Parathyroid adenoma (tissue), 2 donors: ENCODE measurements at regions not wholly inside any gene's neighbourhood (a gene's known extent, or its start where the extent isn't known, plus 50 kb on each side); places are given as distances from the start of the nearest gene placed in this dataset.
A peak's percentile ranks its signal among the peaks of the same experiment; 100 is the strongest.

Experiments used
- H2AFZ ChIP-seq: fragments of 300-600 bp; sonication (generic); one replicate; pipeline ENCODE4 v1.7.0; 2017; ENCODE audit warnings: antibody characterized with exemption, mild to moderate bottlenecking
- H3K27ac ChIP-seq: fragments of 300-600 bp; sonication (generic); one replicate; pipeline ENCODE4 v1.7.0; 2017
- H3K27me3 ChIP-seq: fragments of 300-600 bp; sonication (generic); one replicate; pipeline ENCODE4 v1.7.0; 2017; ENCODE audit warnings: low read length; ENCODE audit not compliant: control insufficient read depth, insufficient read depth
- H3K36me3 ChIP-seq: fragments of 300-600 bp; sonication (generic); one replicate; pipeline ENCODE4 v1.7.0; 2017; ENCODE audit warnings: low read length; ENCODE audit not compliant: control insufficient read depth, insufficient read depth
- H3K4me1 ChIP-seq: fragments of 300-600 bp; sonication (generic); one replicate; pipeline ENCODE4 v1.7.0; 2017; ENCODE audit warnings: control low read depth
- H3K4me2 ChIP-seq: fragments of 300-600 bp; sonication (generic); one replicate; pipeline ENCODE4 v1.7.0; 2017; ENCODE audit warnings: low read length
- H3K4me3 ChIP-seq: fragments of 300-600 bp; sonication (generic); one replicate; pipeline ENCODE4 v1.7.0; 2017; ENCODE audit warnings: low read depth, low read length
- H3K79me2 ChIP-seq: fragments of 300-600 bp; sonication (generic); one replicate; pipeline ENCODE4 v1.7.0; 2017; ENCODE audit warnings: control low read depth
- H3K9ac ChIP-seq: fragments of 300-600 bp; sonication (generic); one replicate; pipeline ENCODE4 v1.7.0; 2017; ENCODE audit warnings: mild to moderate bottlenecking
- H3K9me3 ChIP-seq: fragments of 300-600 bp; sonication (generic); one replicate; pipeline ENCODE4 v1.7.0; 2017; ENCODE audit warnings: low read length; ENCODE audit not compliant: control insufficient read depth
- CTCF ChIP-seq: fragments of 300-600 bp; sonication (generic); IDR thresholded peaks from one replicate; pipeline ENCODE4 v1.7.0; 2017; ENCODE audit warnings: antibody characterized with exemption, mild to moderate bottlenecking
- donor health status: primary hyperparathyroidism.

- peak overlapping the region; percentile 24 for H3K4me3 ChIP-seq
- no peak overlapping the region for H3K9ac ChIP-seq
- no peaks in the 10 kb centered on the region for H3K4me1 ChIP-seq
- H3K27ac ChIP-seq = no peak overlapping the region
- H2AFZ ChIP-seq = peak overlapping the region; percentile 56
- peak overlapping the region; percentile 56 for H3K4me2 ChIP-seq
- H3K79me2 ChIP-seq = no peaks in the 10 kb centered on the region
- H3K9me3 ChIP-seq = no peaks in the 10 kb centered on the region
- no peak for TF ChIP-seq CTCF
- no peaks in the 10 kb centered on the region for H3K27me3 ChIP-seq
- H3K36me3 ChIP-seq = no peaks in the 10 kb centered on the region
Measured at GRCh38 chr11:70886256-70886655, 366.1 kb downstream of the SHANK2 start.

- Histone ChIP-seq H3K36me3 (no peaks in the 10 kb centered on the region), H3K9me3 (no peaks in the 10 kb centered on the region), H3K79me2 (no peaks in the 10 kb centered on the region), H2AFZ (no peak overlapping the region), H3K4me3 (no peak overlapping the region), H3K9ac (no peak overlapping the region), H3K4me2 (no peak overlapping the region), H3K27ac (no peak overlapping the region), H3K27me3 (no peaks in the 10 kb centered on the region), H3K4me1 (no peaks in the 10 kb centered on the region)
- TF ChIP-seq CTCF = no peak
Measured at GRCh38 chr11:70886676-70887541, 365.5 kb downstream of the SHANK2 start.

GRCh38 chr11:70887542-70887827 is 364.9 kb downstream of the SHANK2 start:
- H2AFZ ChIP-seq = no peak overlapping the region
- no peak overlapping the region for H3K9ac ChIP-seq
- no peak overlapping the region for H3K27ac ChIP-seq
- no peak for TF ChIP-seq CTCF
- no peaks in the 10 kb centered on the region for H3K9me3 ChIP-seq
- H3K4me1 ChIP-seq = no peaks in the 10 kb centered on the region
- H3K4me2 ChIP-seq = no peak overlapping the region
- H3K36me3 ChIP-seq = no peaks in the 10 kb centered on the region
- no peaks in the 10 kb centered on the region for H3K79me2 ChIP-seq
- H3K4me3 ChIP-seq = no peak overlapping the region
- H3K27me3 ChIP-seq = no peaks in the 10 kb centered on the region

GRCh38 chr11:70888061-70888460 is 364.3 kb downstream of the SHANK2 start:
- Histone ChIP-seq H3K36me3 (no peaks in the 10 kb centered on the region), H2AFZ (no peak overlapping the region), H3K9ac (no peak overlapping the region), H3K27me3 (no peaks in the 10 kb centered on the region), H3K4me2 (no peak overlapping the region), H3K4me3 (no peak overlapping the region), H3K4me1 (no peaks in the 10 kb centered on the region), H3K27ac (no peak overlapping the region), H3K79me2 (no peaks in the 10 kb centered on the region), H3K9me3 (no peaks in the 10 kb centered on the region)
- TF ChIP-seq CTCF = no peak

- Histone ChIP-seq H3K9ac (no peak overlapping the region), H2AFZ (no peak overlapping the region), H3K79me2 (no peaks in the 10 kb centered on the region), H3K4me1 (no peaks in the 10 kb centered on the region), H3K4me2 (no peak overlapping the region), H3K27ac (no peak overlapping the region), H3K4me3 (no peak overlapping the region), H3K9me3 (no peaks in the 10 kb centered on the region), H3K36me3 (no peaks in the 10 kb centered on the region), H3K27me3 (no peaks in the 10 kb centered on the region)
- TF ChIP-seq CTCF = no peak
Measured at GRCh38 chr11:70889411-70889810, 363.0 kb downstream of the SHANK2 start.
